NCI-H524 (cell line): ENCODE measurements at regions not wholly inside any gene's neighbourhood (a gene's known extent, or its start where the extent isn't known, plus 50 kb on each side); places are given as distances from the start of the nearest gene placed in this dataset.
A peak's percentile ranks its signal among the peaks of the same experiment; 100 is the strongest.

Experiments
- DNase-seq, 2 experiments: peaks; one replicate each; lab custom pipeline; 2025; lab: John Stamatoyannopoulos, UW

DNA sequence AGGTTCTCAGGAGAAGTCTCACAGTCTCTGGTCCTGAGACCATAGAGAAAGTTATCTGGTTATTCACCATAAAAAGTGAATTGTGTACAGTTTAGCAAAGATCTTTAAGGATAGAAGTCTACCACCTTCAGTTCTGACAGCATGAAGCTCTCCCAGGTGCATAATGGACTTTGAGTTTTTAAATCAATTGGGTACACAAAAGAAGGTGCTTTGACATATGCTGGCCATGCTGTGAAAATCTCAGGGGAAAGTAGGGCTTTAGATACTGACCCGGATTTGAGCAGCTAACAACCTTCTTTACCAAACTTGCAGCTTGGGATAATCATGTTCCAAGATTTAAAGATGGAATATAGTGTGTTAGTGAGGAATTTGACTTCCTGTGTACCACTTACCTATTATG, 264.2 kb downstream of the ZSWIM6 start:
- DNase-seq = no peak

DNA sequence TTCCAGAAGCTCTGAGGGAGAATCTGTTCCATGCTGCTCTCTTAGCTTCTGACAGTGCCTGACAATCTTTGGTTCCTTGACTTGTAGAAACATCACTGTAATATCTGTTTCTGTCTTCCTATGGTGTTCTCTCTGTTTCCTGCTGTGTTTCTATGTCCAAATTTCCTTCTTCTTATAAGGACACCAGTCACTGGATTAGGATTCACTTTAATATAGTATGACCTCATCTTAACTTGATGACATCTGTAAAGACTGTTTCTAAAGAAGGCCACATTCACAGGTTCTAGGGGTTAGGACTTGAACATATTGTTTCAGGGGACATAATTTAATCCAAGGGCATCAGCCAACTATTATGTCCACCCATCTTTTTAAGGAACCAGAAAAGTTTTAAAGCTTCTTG, 265.6 kb downstream of the ZSWIM6 start:
- DNase-seq = no peak

DNA sequence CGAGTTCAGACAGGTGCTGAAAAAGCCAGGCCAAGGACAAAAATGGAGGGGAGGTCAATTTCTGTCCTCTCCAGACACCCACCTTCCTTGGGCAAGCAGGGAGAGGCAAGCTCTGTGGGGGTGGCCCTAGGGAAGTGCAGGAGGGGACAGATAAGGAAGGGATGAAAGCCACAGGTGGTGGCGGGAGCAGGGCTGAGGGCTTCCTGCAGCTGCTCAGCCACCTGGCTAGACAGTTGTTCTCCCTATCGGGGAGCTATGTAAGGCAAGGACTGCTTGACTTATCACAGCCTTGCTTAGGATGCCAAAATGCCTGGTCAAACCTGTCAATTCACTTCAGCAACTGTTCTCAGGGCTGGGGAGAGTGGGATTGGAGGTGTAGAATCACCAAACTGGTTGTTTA, 266.1 kb downstream of the ZSWIM6 start:
- peak; percentile 17 to 79 for DNase-seq

DNA sequence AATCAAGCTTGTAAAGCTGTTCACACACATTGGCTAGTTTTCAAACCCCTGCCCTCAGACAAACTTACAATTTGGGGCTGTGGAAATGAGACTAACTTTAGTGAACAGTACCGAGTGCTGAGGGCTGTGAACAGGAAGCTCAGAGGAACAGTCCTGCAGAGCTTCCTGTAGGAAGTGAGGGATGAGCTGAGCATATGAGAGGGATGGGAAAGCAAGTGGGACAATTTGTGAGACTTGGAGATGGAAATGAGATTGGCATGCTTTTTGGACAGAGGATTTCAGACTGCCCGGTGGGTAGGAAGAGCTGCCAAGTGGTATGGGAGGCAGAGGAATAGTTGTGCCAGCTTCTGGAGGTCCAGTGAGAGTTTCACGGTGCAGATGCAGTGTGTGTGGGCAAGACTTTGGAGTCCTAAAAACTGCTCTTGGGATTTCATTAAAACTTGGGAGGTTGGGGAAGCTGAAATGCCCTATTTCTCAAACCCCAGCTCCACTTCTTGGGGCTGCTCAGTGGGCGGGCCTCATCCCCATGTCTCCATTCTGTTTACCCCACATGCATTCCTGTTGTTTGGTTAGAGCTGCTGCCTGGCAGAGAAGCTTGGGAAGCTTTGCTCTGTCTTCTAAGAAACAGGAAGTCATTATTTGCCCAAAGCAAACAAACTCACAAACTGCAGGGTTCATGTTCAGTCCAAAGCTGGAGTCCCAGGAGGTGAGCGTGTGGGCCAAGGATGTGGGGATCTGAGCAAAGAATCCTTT, 267.5 kb downstream of the ZSWIM6 start:
- no peak for DNase-seq

DNA sequence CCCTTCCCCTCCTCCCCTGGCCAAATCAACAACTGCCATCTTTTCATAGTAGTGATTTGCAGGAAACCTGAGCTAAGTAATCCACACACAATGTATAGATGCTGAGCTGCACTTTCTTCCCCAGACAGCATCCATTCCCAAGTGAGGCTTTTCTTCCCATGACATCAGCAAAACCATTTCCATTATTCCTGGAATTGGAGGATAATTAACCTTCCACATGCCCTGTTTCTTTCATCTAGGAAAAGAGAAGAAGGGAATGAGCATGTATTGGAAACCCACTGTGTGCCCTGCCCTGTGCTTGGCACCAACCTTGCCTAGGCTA, 268.0 kb downstream of the ZSWIM6 start:
- DNase-seq = peak in 1 of 2 experiments; percentile 3

DNA sequence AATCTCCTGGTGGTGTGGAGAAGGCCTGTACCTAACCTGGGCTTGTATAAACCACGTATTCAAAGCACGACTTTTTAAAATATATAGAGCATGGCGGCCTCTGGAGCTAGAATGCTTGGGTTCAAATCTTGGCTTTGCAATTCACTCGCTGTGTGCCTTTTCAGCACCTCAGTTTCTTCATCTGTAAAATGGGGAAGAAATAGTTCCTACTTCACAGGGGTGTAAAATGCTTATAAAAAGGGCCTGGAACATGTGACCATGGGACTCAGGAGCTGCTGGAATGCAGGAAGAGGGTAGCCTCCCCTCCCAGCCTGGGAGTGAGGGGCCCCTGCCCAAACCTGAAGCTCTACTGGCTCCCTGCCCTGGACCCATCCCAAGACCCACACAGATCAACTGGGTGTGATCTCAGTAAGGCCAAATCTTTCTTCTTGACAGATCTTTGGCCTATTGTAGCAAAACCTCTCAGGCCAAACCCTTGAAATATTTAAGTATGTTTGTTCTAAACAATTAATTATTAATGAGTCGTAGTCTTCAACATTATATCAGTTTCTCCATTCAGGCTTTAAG, 269.0 kb downstream of the ZSWIM6 start:
- DNase-seq = no peak

DNA sequence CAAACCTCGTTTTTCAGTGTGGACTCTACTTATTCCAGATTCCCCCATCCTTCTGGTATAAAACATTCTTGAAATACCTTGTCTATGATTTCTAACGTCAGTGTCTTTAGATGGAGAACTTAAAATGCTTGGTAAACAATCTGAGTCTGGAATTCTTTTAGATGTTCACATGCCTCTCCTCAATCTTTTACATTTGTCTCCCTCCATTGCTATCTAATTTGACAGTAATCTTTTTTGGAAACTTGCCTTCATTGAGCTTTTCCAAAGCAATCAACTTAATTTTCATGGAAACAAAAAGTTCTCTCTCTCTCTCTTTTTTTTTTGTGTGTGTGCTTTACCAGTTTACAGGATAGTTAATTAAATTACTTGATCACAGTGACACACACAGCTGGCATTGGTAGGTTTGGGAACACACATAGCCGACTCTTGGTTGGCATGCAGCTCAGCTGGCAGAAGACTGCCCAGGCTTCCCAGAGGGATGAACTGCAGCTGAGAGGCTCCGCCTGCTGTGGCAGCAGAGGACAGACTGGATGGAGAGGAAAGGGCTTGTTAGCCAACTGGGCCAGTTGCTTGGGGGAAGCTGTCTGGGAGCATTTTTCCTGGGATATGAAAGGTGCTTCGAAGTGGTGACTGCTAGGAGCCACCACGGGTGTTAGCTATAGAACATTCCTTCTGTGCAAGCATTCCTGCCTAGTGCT, 271.3 kb downstream of the ZSWIM6 start:
- peak in 1 of 2 experiments; percentile 2 for DNase-seq

DNA sequence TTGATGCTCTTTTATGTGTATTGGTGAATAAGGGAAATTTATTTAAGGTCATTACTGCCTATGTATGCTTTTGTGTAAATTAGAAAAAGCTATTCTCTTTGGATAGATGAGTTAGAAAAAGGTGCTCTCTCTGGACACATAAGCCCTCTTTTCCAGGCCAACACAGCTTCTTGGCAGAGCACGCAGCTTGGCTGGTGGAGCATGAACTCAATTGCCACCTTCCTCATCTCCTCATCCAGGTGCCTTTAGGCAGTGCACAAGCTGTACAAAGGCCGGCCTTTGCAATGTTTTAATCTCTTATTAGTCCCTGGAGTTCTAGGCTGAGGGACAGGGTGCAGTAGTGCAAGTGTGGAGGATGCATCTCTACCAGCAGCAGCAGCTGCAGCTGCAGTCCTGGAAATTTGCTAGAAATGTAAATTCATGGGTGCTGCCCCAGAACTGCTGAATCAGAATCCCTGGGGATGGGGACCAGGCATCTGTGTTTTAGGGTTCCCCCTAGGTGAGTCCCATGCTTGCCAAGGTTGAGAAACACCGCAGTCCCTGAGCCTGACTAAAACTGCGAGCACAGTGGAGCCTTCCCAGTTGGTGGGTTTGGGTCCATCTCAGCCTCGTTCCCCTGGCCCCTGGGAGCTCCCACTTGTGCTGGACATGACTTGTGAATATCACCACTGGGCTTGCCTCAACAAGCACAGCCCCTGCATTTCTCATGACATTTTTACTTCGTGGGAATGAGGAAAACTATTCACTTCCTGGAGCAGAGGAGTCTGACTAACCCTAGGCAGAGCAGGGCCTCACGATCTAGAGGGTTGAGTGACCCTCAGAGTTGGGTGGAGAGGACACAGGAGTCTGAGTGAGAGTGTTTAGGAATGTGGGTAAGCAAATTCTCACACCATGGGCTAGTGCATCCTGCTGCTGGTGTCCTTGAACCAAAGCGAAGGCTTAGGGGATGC, 272.3 kb downstream of the ZSWIM6 start:
- DNase-seq = no peak

DNA sequence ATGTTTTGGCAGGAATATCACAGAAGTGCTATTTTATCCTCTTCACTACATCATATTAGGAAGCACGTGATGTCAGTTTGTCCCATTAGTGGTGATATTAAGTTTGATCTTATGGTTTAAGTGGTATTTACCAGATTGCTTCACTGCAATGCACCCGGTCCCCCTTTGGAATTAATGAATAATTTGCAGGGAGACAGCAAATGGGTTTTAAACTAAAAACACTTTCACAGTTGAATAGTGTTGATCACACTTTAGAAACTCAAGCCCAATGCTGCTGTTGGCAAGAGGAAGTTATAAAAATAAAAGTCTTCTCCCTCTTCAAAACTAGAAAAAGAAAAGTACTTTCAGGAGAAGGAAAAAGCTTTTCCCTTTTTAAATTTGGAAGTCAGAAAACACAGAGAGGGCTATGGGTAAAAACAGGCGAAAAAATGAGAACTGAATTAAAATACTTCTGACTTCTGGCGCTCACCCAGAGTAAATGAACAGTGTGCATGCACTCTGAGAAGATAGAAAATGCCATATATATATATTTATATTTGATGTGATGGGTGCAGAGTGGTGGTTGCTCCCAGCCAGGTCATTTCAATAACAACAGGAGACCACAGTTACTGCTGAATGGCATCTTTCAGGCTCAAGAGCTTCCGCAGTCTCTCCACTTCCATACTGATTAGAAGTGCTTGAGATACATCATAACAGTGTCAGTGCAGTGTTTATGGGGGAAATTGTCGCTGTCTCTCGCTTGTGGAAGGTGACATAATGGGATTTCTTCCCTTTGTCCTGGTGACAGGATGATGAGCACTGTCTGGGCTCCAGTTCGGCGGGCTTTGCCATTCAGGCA, 278.0 kb downstream of the ZSWIM6 start:
- DNase-seq = no peak

DNA sequence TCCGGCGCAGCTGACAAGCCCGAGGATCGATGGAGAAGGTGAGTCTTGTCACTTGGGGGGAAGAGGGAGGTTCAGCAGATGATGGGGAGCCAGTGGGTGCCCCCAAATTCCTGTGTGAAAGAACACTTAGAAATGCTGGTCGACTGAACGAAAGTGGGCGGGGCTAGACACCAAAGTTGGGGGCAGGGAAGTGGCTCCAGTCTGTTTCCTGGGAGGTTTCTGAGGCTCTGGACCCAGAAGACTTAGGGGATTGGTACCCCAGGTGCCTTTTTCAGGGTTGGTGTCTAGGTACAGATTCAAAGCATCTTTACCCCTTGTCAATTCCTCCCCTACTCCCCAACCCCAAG, 278.6 kb downstream of the ZSWIM6 start:
- no peak for DNase-seq

DNA sequence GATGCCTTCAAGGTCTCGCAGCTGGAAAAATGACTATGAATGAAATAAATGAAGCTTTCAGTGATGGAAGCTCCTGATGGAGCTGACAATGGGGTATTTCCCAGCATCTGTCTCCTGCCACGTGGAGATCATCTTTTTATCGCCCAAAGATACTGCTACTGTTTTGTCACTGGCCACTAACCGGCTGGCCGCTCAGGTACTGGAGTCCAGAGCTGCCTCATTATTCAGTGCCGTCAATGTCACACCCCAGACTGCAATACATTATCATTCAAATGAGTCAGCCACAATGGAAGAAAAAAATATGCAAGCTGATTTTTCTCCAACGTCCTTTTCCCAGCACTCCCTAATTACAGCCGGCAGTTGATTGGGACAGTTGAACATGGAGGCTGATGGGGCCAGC, 280.4 kb downstream of the ZSWIM6 start:
- DNase-seq = no peak

DNA sequence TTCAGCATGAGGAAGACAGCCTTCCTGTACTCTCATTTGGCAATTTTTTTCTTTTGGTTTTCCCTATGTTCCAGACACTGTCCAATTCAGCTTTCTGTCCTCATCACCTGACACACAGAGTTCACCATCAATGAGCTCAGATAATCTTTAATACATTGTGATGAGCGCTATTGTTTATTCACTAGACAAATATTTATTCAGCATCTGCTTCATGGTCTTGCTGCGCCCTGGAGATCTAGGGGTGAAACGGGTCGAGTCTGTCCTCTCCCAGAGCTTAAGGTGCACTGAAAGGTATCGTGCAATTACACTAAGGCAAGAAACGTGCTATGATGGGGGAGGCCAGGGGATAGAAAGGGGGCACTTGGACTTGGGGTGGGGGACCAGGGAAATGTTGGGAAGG, 281.6 kb downstream of the ZSWIM6 start:
- DNase-seq = no peak

DNA sequence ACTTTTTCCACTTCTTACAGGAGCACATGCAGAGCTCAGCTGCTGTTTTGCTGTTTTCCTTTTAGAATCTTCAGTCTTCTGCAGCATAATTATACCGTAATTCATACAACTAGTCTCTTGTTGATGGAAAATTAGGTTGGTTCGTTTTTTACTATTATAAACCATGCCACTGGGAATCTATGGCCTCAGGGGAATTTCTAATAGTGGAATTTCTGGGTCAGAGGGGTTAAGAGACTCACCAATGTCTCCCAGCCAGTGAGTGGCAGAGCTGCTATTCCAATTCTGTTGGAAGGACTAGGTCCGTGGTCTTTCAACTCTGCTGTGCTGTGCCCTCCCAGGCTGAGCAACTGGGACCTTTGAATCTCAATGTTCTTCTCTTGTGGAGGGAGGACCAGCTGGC, 282.5 kb downstream of the ZSWIM6 start:
- DNase-seq = no peak

DNA sequence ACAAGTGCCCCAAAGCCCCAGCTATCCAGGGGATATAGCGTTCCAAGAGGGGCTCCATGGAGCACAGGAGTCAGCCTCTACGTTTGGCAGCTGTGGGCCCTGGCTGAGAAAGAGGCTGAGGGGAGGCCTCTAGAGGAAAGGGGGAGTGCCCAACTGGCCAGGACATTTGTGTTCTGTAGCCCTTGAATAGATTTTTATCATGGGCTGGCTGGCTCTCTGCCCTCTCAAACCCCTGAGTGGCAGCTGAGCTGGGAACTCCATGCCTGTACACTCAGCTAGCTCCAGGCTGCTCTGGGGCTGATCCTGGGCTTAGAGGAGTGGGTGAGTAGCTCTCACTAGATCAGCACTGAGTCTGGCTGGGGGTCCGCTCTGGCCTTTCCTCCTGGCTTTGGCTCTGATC, 285.0 kb downstream of the ZSWIM6 start:
- no peak for DNase-seq

DNA sequence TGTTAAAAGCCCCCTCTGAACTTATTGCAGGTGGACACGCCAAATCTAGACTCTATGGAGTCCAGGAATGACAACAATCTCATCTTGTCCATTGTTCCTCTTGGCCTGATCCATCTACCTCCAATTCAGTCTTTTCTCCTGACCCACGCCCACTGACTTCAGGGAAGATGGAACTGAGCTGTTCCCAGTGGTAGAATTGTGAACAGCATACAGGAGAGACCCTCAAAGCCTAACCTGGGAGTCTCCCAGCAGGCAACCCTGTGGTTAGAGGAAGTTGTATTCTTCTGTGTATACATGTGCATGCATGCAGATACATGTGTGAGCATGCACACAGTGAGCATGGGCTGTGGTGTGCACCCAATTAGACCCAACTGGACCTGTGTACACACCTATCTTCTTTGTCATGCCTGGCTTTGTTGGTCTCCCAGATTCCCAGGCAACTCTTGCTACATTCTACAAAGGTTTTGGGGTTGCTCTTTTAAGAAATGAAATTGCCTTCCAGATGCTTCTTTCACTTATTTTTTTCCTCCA, 286.0 kb downstream of the ZSWIM6 start:
- no peak for DNase-seq

DNA sequence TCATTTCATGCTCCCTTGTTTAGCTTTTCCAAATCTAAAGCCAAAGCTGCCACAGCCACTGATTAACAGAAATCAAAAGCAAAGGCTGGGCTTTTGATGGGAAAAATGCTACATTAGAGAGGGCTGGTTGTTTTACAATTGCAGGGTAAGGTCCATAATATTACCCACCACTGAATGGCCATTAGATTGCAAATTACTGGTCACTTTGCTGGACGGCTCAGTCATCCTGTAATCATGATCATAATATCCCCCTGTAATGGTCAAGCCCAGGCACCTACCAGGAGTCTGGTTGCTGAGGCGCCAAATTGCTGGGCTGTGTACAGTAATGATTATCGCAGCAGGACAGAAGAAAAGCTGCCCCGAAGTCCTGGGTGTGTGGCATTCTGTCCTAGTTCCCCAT, 286.5 kb downstream of the ZSWIM6 start:
- DNase-seq = no peak

DNA sequence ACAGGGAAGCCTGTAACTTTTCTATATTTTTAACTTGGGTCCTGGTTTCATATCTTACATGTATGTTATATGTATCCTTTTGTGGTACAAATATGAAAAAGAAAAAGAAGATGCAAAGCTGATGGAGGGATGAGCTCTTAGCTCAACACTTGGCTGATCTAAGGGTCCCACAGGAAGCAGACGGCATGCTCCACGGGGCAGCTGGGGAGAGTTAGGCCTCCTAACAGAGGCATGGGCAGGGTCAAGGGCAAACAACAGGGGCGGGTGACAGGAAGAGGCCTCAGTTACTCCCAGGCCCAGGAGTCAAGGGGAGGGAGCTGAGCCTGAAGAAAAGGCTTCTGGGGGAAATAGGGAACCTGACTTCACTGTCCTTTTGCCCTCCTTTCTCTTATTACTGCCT, 287.2 kb downstream of the ZSWIM6 start:
- no peak for DNase-seq

DNA sequence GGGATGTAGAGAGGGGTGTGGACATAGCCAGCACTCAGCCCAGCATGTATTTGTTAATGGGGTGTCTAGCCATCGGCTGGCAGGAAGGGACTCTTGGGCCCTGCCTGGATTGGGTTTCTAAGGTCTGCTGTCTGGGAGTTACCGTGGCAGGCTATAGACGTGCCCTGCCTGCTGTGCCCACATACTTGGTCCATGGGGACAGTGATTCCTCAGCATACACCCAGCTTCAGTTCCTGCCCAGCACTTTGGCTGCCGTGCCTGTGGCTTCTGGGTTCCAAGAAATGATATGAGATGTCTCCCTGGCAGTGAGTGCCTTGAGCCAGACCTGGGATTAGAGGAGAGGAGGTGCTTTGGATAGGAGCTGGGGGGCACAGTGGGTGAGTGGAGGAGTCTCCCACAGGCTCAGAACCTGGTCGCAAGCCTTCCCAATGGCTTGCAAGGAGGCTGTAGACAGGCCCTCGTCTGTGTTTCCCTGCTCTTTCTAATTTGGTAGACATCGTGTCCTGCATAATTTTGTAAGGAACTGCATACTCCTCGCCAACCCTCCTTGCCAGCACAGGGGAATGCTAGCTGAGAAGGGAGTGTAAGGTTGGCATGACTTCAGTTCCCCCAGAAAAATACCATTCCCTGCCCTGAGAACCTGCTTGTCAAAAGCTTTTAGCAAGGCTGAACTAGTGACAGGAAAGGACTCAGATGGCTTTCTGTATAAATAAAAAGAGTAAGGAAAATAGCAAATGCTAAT, 287.9 kb downstream of the ZSWIM6 start:
- DNase-seq = no peak

DNA sequence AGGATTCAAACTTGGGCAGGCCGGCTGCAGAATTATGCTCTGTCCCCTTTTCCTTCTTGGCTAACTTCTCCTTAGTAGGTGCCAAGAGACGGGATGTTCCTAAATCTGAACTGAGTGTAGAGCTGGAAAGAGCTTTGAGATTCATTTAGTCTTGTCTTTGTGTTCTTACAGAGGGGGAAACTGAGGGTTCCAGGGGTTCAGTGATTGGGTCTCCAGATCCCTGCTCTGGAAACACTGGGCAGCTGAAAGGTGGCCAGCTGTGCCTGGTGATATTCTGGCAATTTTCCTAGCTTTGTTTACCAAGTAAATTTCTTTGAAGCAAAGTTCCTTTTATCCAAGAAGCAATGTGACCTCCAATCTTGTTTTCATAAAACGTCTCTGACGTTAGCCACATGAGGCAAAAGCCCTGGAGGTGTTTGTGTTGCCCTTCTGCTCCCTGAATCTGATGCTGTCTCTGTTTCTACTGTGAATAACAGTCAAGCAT, 288.7 kb downstream of the ZSWIM6 start:
- DNase-seq = no peak

DNA sequence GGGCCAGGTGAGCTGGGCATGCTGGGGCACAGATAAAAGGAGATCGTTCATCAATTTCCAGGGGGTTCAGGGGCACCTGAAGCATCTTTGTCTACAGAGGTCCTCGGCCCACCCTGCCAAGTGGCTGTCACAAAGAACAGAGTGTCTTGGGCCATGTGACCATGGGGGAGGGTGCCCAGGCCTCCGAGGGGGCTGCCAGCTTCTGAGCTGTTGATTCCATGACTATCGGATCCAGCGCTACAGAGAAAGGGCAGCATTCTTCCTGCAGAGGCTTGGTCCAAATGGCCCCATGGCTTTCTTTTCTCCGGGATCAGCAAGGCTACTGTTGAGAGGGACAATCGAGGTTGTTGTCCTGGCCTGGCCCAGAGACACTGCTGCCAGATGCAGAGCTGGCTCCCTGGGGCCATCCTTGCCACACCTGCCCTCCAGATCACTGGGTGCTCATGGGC, 289.2 kb downstream of the ZSWIM6 start:
- no peak for DNase-seq
